ENCODE measurements at regions not wholly inside any gene's neighbourhood (a gene's known extent, or its start where the extent isn't known, plus 50 kb on each side); places are given as distances from the start of the nearest gene placed in this dataset.

GRCh38 chr11:95586155-95586554 is 203.4 kb downstream of the FAM76B start:
- TF ChIP-seq CTCF (IDR thresholded peaks at IDR 0.05) (no peak), EP300 (IDR thresholded peaks at IDR 0.05; ENCODE audit: low read depth) (no peak), POLR2A (IDR thresholded peaks at IDR 0.05) (no peak)

All from transverse colon (tissue), 3 donors.